NT2/D1 (cell line): ENCODE measurements at regions not wholly inside any gene's neighbourhood (a gene's known extent, or its start where the extent isn't known, plus 50 kb on each side); places are given as distances from the start of the nearest gene placed in this dataset.
A peak's percentile ranks its signal among the peaks of the same experiment; 100 is the strongest.
"Not testable (repeated sequence)": the region's sequence is repeated elsewhere in the genome, so short reads cannot be mapped to it uniquely, and the experiment has no call there.

Experiments
- DNase-seq: peaks from one replicate; pipeline ENCODE4 v3.0.0-alpha.2; 2011; ENCODE audit warnings: low read depth, low spot score
- H3K27me3 ChIP-seq: 2 replicates; pipeline ENCODE4 v1.6.0; 2011; ENCODE audit warnings: mild to moderate bottlenecking; ENCODE audit not compliant: insufficient read length, insufficient read depth
- H3K36me3 ChIP-seq: 2 replicates; pipeline ENCODE4 v1.6.1; 2011; ENCODE audit warnings: mild to moderate bottlenecking, low read length, mixed read lengths; ENCODE audit not compliant: insufficient read depth, insufficient read length
- H3K4me1 ChIP-seq: 2 replicates; pipeline ENCODE4 v1.5.1; 2011; ENCODE audit not compliant: insufficient read depth, insufficient read length
- H3K4me3 ChIP-seq: 2 replicates; pipeline ENCODE4 v1.5.1; 2011; ENCODE audit warnings: low read depth; ENCODE audit not compliant: insufficient read length
- H3K9ac ChIP-seq: 2 replicates; pipeline ENCODE4 v1.6.0; 2011; ENCODE audit warnings: low read depth; ENCODE audit not compliant: insufficient read length
- H3K9me3 ChIP-seq: 2 replicates; pipeline ENCODE4 v1.5.1; 2011; ENCODE audit warnings: mild to moderate bottlenecking, low read length; ENCODE audit not compliant: insufficient read depth
- SUZ12 ChIP-seq: IDR thresholded peaks from 2 replicates; pipeline ENCODE4 v1.6.1; 2011; ENCODE audit not compliant: insufficient read length, insufficient read depth; ENCODE audit errors: extremely low read depth
- YY1 ChIP-seq: IDR thresholded peaks from 2 replicates; pipeline ENCODE4 v1.6.1; 2011; ENCODE audit not compliant: insufficient read length, insufficient read depth
- ZNF274 ChIP-seq: IDR thresholded peaks from 2 replicates; pipeline ENCODE4 v1.6.1; 2011; ENCODE audit warnings: mild to moderate bottlenecking, low read depth, low read length

DNA sequence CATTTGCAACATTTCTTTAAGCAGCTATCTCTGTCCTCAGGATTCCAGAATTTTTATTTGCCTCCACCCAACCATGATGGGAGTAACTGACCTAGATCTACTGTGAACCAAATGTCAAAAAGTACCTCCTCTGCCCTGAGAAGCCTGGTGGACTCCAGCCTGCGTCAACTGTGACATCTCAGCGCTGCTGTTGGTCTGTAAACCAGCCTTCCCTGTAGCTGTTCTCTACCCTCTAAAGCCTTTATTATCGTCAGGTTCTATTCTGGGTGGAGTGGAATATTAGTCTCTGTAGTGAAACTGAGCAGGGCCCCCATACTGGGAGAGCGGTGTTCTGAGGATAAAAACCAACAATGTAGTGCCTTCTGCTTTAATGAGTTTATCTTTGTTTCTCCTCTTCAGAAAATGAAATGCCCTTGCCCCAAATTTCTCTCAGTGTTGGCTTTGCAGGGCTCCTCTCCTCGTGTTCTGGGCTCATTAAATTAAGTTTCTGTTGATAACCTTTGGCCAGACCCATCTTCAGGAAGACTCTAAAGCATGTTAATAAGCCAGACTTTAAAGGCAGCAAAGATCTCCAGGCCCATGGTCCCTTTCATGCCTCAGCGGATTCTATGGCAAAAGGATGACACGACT is 223.1 kb upstream of the PLXNA2 start:
- TF ChIP-seq ZNF274 (no peak), SUZ12 (no peak), YY1 (no peak)
- no peak overlapping the region for H3K4me3 ChIP-seq
- H3K27me3 ChIP-seq: no peaks in the 10 kb centered on the region
- H3K4me1 ChIP-seq: no peaks in the 10 kb centered on the region
- no peaks in the 10 kb centered on the region for H3K9me3 ChIP-seq
- DNase-seq: no peak
- no peak overlapping the region for H3K9ac ChIP-seq
- no peaks in the 10 kb centered on the region for H3K36me3 ChIP-seq

DNA sequence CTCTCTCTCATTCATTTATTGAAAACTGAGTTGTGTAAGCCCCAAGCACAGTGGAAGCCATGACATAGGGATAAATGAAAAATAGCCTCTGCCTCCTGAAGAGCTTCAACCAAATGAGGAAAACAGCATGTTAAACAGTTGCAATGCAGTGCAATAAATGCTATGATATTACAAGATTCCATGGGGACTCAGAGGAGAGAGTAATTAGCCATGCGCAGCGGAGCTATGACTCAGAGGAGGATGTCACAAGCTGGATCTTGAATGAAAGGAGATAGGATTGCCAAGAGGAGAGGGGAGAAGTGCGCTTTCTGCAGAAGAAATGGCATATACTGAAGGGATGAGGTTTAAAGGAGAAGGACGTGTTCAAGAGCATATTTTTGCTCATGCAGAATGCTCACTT is 231.3 kb upstream of the PLXNA2 start:
- Histone ChIP-seq H3K9me3 (no peaks in the 10 kb centered on the region), H3K4me1 (no peaks in the 10 kb centered on the region), H3K4me3 (no peak overlapping the region), H3K27me3 (no peaks in the 10 kb centered on the region), H3K9ac (no peak overlapping the region), H3K36me3 (no peaks in the 10 kb centered on the region)
- TF ChIP-seq ZNF274: no peak
- no peak for TF ChIP-seq SUZ12
- TF ChIP-seq YY1: no peak
- no peak for DNase-seq

DNA sequence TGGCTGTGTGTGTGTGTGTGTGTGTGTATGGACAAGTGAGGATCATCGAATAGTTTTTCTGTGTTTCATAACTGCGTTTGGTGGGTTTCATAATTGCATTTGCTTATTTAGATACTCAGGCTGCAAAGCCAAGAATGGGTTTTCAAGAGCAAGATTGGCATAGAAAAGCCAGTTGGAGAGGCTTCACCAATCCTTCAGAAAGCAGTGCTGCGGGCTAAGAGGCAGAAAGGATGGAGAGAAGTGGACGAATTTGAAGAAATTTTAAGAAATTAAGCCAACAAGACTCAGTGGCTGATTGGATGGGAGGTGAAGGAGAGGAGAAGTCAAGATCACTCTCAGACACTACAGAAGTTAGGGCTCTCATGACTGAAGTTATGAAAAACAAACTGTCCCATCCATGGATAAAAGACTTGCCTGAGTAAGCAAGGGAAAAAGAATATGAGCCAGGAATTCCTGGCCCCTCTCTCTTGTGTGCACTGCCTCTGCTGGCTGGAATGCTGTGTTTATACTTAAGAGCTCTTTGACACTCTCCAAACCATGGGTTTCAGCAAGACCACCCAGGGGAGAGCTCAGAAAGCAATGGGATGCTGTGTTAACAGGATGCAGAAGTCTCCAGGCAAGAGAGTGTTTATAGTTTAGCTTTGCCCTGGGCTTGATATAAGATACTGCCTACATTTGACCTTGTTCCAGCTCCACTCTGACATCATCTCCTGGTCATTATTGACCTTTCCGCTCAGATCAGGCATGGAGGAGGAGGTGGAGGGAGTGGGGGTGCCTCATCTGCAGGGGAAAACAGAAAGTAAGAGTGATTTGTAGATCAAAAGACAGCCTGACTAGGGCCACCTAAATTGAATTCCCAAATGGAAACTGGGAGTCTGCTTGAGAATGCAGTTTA is 232.0 kb upstream of the PLXNA2 start:
- no peaks in the 10 kb centered on the region for H3K4me1 ChIP-seq
- H3K27me3 ChIP-seq: no peaks in the 10 kb centered on the region
- H3K4me3 ChIP-seq: no peak overlapping the region
- no peaks in the 10 kb centered on the region for H3K36me3 ChIP-seq
- H3K9ac ChIP-seq: no peak overlapping the region
- no peaks in the 10 kb centered on the region for H3K9me3 ChIP-seq
- no peak for TF ChIP-seq SUZ12
- no peak for TF ChIP-seq YY1
- no peak for TF ChIP-seq ZNF274
- DNase-seq: peak; percentile 89

DNA sequence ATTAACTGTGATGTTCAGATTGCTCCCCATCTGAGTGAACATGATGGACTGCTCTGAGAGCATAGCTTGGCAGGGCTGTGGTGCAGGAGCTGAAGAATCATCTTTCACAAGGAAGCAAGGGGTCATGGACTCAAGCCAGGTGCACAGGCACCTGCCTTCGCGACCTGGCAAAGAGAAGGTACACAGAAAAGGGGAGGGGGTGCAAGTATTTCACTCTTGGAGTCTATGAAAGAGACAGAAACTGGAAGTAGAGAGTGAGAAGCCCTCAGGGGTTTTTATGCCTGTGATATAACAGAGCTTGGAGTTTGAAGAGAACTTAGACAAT is 232.6 kb upstream of the PLXNA2 start:
- Histone ChIP-seq H3K9ac (no peak overlapping the region), H3K4me3 (no peak overlapping the region), H3K27me3 (no peaks in the 10 kb centered on the region), H3K4me1 (no peaks in the 10 kb centered on the region), H3K36me3 (no peaks in the 10 kb centered on the region), H3K9me3 (no peaks in the 10 kb centered on the region)
- no peak for DNase-seq
- TF ChIP-seq SUZ12 (no peak), ZNF274 (no peak), YY1 (no peak)

DNA sequence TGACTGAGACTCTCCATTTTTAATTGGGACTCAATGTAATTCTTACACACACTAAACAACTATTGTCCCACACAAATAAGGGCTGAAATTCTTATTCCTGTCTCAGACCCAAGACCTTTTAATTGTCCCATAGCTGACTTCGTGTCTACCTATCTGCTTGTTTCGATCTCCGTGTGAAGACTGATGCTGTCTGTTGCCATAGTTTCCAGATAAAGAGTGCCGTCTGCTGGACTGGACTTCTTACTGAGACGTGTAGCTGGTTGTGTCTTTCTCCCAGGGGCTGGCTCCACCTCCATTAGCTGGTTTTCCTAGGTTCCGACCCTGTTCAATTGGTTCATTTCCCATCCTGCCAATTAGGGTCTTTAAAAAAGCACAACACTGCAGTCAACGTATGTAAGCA is 235.3 kb upstream of the PLXNA2 start:
- Histone ChIP-seq H3K27me3 (no peaks in the 10 kb centered on the region), H3K36me3 (no peaks in the 10 kb centered on the region), H3K4me1 (no peaks in the 10 kb centered on the region), H3K9ac (no peak overlapping the region), H3K9me3 (no peaks in the 10 kb centered on the region), H3K4me3 (no peak overlapping the region)
- TF ChIP-seq SUZ12 (no peak), YY1 (no peak), ZNF274 (no peak)
- DNase-seq: no peak

DNA sequence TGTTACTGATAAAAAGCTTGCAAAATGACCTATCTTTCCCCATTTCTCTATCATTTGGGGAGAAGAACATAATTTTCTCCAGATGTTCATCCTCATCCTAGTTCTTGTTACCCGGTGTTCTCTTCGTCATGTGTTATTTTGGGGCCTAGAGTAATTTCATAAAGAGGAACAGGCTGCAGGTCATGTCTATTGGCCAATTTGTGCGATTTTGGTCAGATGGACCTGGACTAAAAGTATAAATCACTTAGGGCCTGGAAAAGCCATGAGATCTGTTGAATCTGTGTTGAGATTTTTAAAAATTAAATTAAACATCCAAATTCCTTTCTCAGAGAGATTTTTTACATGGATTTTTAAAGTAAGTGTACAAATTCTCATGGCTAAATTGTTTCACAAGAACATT is 241.3 kb upstream of the PLXNA2 start:
- no peak for TF ChIP-seq ZNF274
- H3K9ac ChIP-seq: no peak overlapping the region
- no peak for DNase-seq
- H3K36me3 ChIP-seq: no peaks in the 10 kb centered on the region
- no peak overlapping the region for H3K4me3 ChIP-seq
- H3K9me3 ChIP-seq: no peaks in the 10 kb centered on the region
- no peaks in the 10 kb centered on the region for H3K4me1 ChIP-seq
- H3K27me3 ChIP-seq: no peaks in the 10 kb centered on the region

DNA sequence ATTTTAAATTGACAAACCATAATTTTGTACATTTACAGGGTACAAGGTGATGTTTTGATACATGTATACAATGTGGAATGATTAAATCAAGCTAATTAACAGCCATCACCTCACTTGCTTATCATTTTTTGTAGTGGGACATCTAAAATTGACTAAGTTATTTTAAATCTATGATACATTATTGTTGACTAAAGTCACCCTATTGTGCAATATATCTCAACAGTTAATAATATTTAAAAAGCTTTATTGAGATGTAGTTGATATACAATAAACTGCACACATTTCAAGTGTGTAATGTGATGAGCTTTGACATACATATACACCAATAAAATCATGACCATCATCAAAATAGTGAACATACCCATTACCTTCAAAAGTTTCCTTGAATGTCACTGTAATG is 242.5 kb upstream of the PLXNA2 start:
- DNase-seq: no peak
- TF ChIP-seq ZNF274 (no peak), YY1 (no peak), SUZ12 (no peak)
- no peaks in the 10 kb centered on the region for H3K9me3 ChIP-seq
- H3K27me3 ChIP-seq: no peaks in the 10 kb centered on the region
- no peak overlapping the region for H3K9ac ChIP-seq
- no peak overlapping the region for H3K4me3 ChIP-seq
- no peaks in the 10 kb centered on the region for H3K36me3 ChIP-seq
- H3K4me1 ChIP-seq: no peaks in the 10 kb centered on the region

DNA sequence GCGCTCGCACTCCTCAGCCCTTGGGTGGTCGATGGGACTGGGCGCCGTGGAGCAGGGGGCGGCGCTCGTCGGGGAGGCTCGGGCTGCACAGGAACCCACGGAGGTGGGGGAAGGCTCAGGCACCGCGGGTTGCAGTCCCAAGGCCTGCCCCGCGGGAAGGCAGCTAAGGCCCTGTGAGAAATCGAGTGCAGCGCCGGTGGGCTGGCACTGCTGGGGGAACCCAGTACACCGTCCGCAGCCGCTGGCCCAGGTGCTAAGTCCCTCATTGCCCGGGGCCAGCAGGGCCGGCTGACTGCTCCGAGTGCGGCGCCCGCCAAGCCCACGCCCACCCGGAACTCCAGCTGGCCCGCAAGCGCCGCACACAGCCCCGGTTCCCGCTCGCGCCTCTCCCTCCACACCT is 244.2 kb upstream of the PLXNA2 start:
- H3K4me3 ChIP-seq, H3K9me3 ChIP-seq, H3K4me1 ChIP-seq, DNase-seq, H3K27me3 ChIP-seq, H3K36me3 ChIP-seq, H3K9ac ChIP-seq: not testable (repeated sequence)
